Neuronal stem cell (in vitro differentiated cells): ENCODE measurements at regions not wholly inside any gene's neighbourhood (a gene's known extent, or its start where the extent isn't known, plus 50 kb on each side); places are given as distances from the start of the nearest gene placed in this dataset.

ENCODE experiments used
- DNase-seq: peaks from one replicate; pipeline ENCODE4 v3.0.0-alpha.2; 2013; ENCODE audit warnings: low spot score
- H2AFZ ChIP-seq: one replicate; pipeline ENCODE4 v1.6.1; 2013; ENCODE audit warnings: mild to moderate bottlenecking, low read length, inconsistent platforms
- H2AK5ac ChIP-seq: 2 replicates; pipeline ENCODE4 v1.6.1; 2013; ENCODE audit warnings: low read depth, mild to moderate bottlenecking, inconsistent platforms, low read length, moderate library complexity, mixed read lengths
- H2BK120ac ChIP-seq: 2 replicates; pipeline ENCODE4 v1.6.1; 2013; ENCODE audit warnings: low read depth, mild to moderate bottlenecking, inconsistent platforms, low read length, moderate library complexity, mixed read lengths
- H2BK12ac ChIP-seq: one replicate; pipeline ENCODE4 v1.6.1; 2013; ENCODE audit warnings: low read length, inconsistent platforms
- H2BK15ac ChIP-seq: 2 replicates; pipeline ENCODE4 v1.6.1; 2013; ENCODE audit warnings: mild to moderate bottlenecking, low read length, inconsistent platforms, mixed read lengths
- H2BK5ac ChIP-seq: one replicate; pipeline ENCODE4 v1.6.1; 2013; ENCODE audit warnings: inconsistent platforms, mild to moderate bottlenecking, low read length, moderate library complexity
- H3K14ac ChIP-seq: one replicate; pipeline ENCODE4 v1.6.1; 2013; ENCODE audit warnings: low read length, inconsistent platforms
- H3K18ac ChIP-seq: 2 replicates; pipeline ENCODE4 v1.6.1; 2013; ENCODE audit warnings: low read length, inconsistent platforms
- H3K23ac ChIP-seq: 2 replicates; pipeline ENCODE4 v1.6.1; 2013; ENCODE audit warnings: low read depth, mild to moderate bottlenecking, mixed read lengths, low read length, inconsistent platforms; ENCODE audit not compliant: poor library complexity
- H3K27ac ChIP-seq: replicated peaks from 3 replicates; pipeline ENCODE4 v1.5.1; 2013; ENCODE audit warnings: low read length, inconsistent platforms
- H3K27me3 ChIP-seq, 3 experiments: 2 replicates each; pipeline ENCODE4 v1.6.1; 2013; ENCODE audit warnings: low read length in 3 of 3, mild to moderate bottlenecking in 2 of 3, inconsistent platforms in 1 of 3, low read depth in 1 of 3, mixed read lengths in 1 of 3, moderate library complexity in 1 of 3; ENCODE audit not compliant: control insufficient read depth in 3 of 3, insufficient read depth in 3 of 3
- H3K36me3 ChIP-seq, 2 donors: replicated peaks in 1 of 2; 2 replicates each; pipeline ENCODE4 v1.6.1; 2013; ENCODE audit warnings: low read length in 2 of 2; ENCODE audit not compliant: control insufficient read depth in 2 of 2, insufficient read depth in 2 of 2
- H3K4ac ChIP-seq: 2 replicates; pipeline ENCODE4 v1.6.1; 2013; ENCODE audit warnings: inconsistent platforms, mild to moderate bottlenecking, low read length, moderate library complexity
- H3K4me1 ChIP-seq, 2 donors: 1 replicate in 1 of 2; 2 replicates in 1 of 2; pipeline ENCODE4 v1.6.1; 2013; ENCODE audit warnings: low read length in 2 of 2, low read depth in 1 of 2; ENCODE audit not compliant: control insufficient read depth in 2 of 2, insufficient read depth in 1 of 2
- H3K4me2 ChIP-seq: one replicate; pipeline ENCODE4 v1.6.1; 2013; ENCODE audit warnings: mild to moderate bottlenecking, low read length, inconsistent platforms; ENCODE audit not compliant: insufficient read depth, poor library complexity, severe bottlenecking
- H3K4me3 ChIP-seq, 2 donors: 2 replicates each; pipeline ENCODE4 v1.5.1; 2013; ENCODE audit warnings: low read length in 2 of 2, mild to moderate bottlenecking in 2 of 2, inconsistent platforms in 1 of 2, moderate library complexity in 1 of 2
- H3K79me1 ChIP-seq: one replicate; pipeline ENCODE4 v1.6.1; 2013; ENCODE audit warnings: low read depth, mild to moderate bottlenecking, inconsistent platforms, low read length, moderate library complexity
- H3K9ac ChIP-seq: one replicate; pipeline ENCODE4 v1.6.1; 2013; ENCODE audit warnings: mild to moderate bottlenecking, low read depth, low read length, inconsistent platforms; ENCODE audit not compliant: poor library complexity
- H3K9me3 ChIP-seq, 2 donors: replicated peaks in 1 of 2; 2 replicates each; pipeline versions ENCODE3 to v1.6.1; 2013; ENCODE audit warnings: low read length in 2 of 2, mild to moderate bottlenecking in 2 of 2, inconsistent platforms in 1 of 2, low read depth in 1 of 2, mixed read lengths in 1 of 2, moderate library complexity in 1 of 2; ENCODE audit not compliant: control insufficient read depth in 2 of 2, insufficient read depth in 1 of 2
- H4K8ac ChIP-seq: one replicate; pipeline ENCODE4 v1.6.1; 2013; ENCODE audit warnings: low read depth, mild to moderate bottlenecking, inconsistent platforms, low read length, moderate library complexity
- H4K91ac ChIP-seq: one replicate; pipeline ENCODE4 v1.6.1; 2013; ENCODE audit warnings: low read length, low read depth, mild to moderate bottlenecking, inconsistent platforms; ENCODE audit not compliant: poor library complexity
- WGBS, 2 donors: extraction: QIAGEN DNeasy Blood & Tissue Kit; methylation state at CpG; one replicate each; pipeline ENCODE4 v1.1.7; 2013; ENCODE audit warnings: missing lambda C conversion rate in 2 of 2, mixed read lengths in 1 of 2; ENCODE audit not compliant: insufficient read length in 2 of 2, insufficient replicate concordance in 1 of 2; ENCODE audit errors: extremely low coverage in 2 of 2; 5-methylcytosine and 5-hydroxymethylcytosine counted together

- Histone ChIP-seq H3K27me3 (no peaks in the 10 kb centered on the region), H2BK15ac (no peak overlapping the region), H3K4me2 (no peak overlapping the region), H3K14ac (no peak overlapping the region), H2BK5ac (no peak overlapping the region), H3K36me3 (no peaks in the 10 kb centered on the region), H2AFZ (no peak overlapping the region), H3K4me1 (no peaks in the 10 kb centered on the region), H3K4ac (no peak overlapping the region), H3K27ac (no peak overlapping the region), H4K8ac (no peak overlapping the region), H2AK5ac (no peak overlapping the region), H3K9ac (no peak overlapping the region), H2BK120ac (no peak overlapping the region), H3K18ac (no peak overlapping the region), H3K23ac (no peak overlapping the region), H3K79me1 (no peaks in the 10 kb centered on the region), H4K91ac (no peak overlapping the region), H2BK12ac (no peak overlapping the region), H3K9me3 (no peaks in the 10 kb centered on the region), H3K4me3 (no peak overlapping the region)
- WGBS, 2 donors: no CpG with 5 or more reads among the region's 6 CpGs
- DNase-seq: no peak
Observed at GRCh38 chr17:33941744-33942143, 313.3 kb upstream of the CCL2 start.

- Histone ChIP-seq H4K91ac (no peak overlapping the region), H4K8ac (no peak overlapping the region), H3K4me3 (no peak overlapping the region), H2AK5ac (no peak overlapping the region), H2BK12ac (no peak overlapping the region), H3K14ac (no peak overlapping the region), H3K27ac (no peak overlapping the region), H2BK120ac (no peak overlapping the region), H2BK5ac (no peak overlapping the region), H3K23ac (no peak overlapping the region), H2BK15ac (no peak overlapping the region), H3K9ac (no peak overlapping the region), H3K4me1 (no peaks in the 10 kb centered on the region), H3K27me3 (no peaks in the 10 kb centered on the region), H2AFZ (no peak overlapping the region), H3K4ac (no peak overlapping the region), H3K79me1 (no peaks in the 10 kb centered on the region), H3K9me3 (no peaks in the 10 kb centered on the region), H3K4me2 (no peak overlapping the region), H3K18ac (no peak overlapping the region), H3K36me3 (no peaks in the 10 kb centered on the region)
- DNase-seq: no peak
- WGBS, 2 donors: no CpG with 5 or more reads among the region's 4 CpGs
Observed at GRCh38 chr17:33942414-33942813, 312.7 kb upstream of the CCL2 start.

GRCh38 chr17:33944412-33944811 is 310.7 kb upstream of the CCL2 start:
- Histone ChIP-seq H3K27me3 (no peaks in the 10 kb centered on the region), H3K4me2 (no peak overlapping the region), H3K14ac (peak overlapping the region; percentile 49), H3K36me3 (no peaks in the 10 kb centered on the region), H3K4ac (no peak overlapping the region), H2BK120ac (no peak overlapping the region), H2AK5ac (no peak overlapping the region), H3K18ac (no peak overlapping the region), H3K9ac (no peak overlapping the region), H3K23ac (no peak overlapping the region), H3K4me1 (no peaks in the 10 kb centered on the region), H3K79me1 (no peaks in the 10 kb centered on the region), H2BK5ac (no peak overlapping the region), H3K9me3 (no peaks in the 10 kb centered on the region), H4K8ac (no peak overlapping the region), H4K91ac (no peak overlapping the region), H3K4me3 (no peak overlapping the region), H2BK15ac (no peak overlapping the region), H2BK12ac (no peak overlapping the region), H3K27ac (no peak overlapping the region), H2AFZ (no peak overlapping the region)
- DNase-seq: no peak
- no CpG with 5 or more reads among the region's 4 CpGs for WGBS, 2 donors

GRCh38 chr17:33944826-33945225 is 310.3 kb upstream of the CCL2 start:
- DNase-seq: no peak
- H2BK120ac ChIP-seq: no peak overlapping the region
- H3K18ac ChIP-seq: no peak overlapping the region
- no peak overlapping the region for H3K27ac ChIP-seq
- no peaks in the 10 kb centered on the region for H3K9me3 ChIP-seq
- no peak overlapping the region for H4K91ac ChIP-seq
- H3K4me1 ChIP-seq: no peaks in the 10 kb centered on the region
- no peak overlapping the region for H2AFZ ChIP-seq
- H3K4me2 ChIP-seq: no peak overlapping the region
- no peaks in the 10 kb centered on the region for H3K36me3 ChIP-seq
- H3K4ac ChIP-seq: no peak overlapping the region
- H2BK15ac ChIP-seq: no peak overlapping the region
- no peak overlapping the region for H3K9ac ChIP-seq
- no CpG with 5 or more reads among the region's 2 CpGs for WGBS, 2 donors
- no peaks in the 10 kb centered on the region for H3K27me3 ChIP-seq
- no peak overlapping the region for H3K23ac ChIP-seq
- no peak overlapping the region for H2BK5ac ChIP-seq
- no peak overlapping the region for H3K4me3 ChIP-seq
- no peak overlapping the region for H2AK5ac ChIP-seq
- no peak overlapping the region for H2BK12ac ChIP-seq
- peak overlapping the region; percentile 49 for H3K14ac ChIP-seq
- no peaks in the 10 kb centered on the region for H3K79me1 ChIP-seq
- no peak overlapping the region for H4K8ac ChIP-seq
